GM23338 (cell line): ENCODE measurements at regions not wholly inside any gene's neighbourhood (a gene's known extent, or its start where the extent isn't known, plus 50 kb on each side); places are given as distances from the start of the nearest gene placed in this dataset.

ENCODE experiments used
- ATAC-seq: fragments of 200-7000 bp; cut with Tn5 transposase; 3 replicates; pipeline ENCODE4 v1.9.1; 2020
- DNase-seq: peaks from one replicate; pipeline ENCODE4 v3.0.0-alpha.2; 2015; ENCODE audit warnings: low spot score
- H2AFZ ChIP-seq: fragments of 200-600 bp; sonication (generic); 2 replicates; pipeline ENCODE4 v1.8.0; 2016; ENCODE audit warnings: antibody characterized with exemption, mild to moderate bottlenecking, moderate library complexity
- H3F3A ChIP-seq: fragments of 200-600 bp; sonication (generic); replicated peaks from 2 replicates; pipeline ENCODE4 v1.8.0; 2017; ENCODE audit warnings: antibody characterized with exemption, mixed run types, low read depth
- H3K27ac ChIP-seq: fragments of 200-600 bp; sonication (generic); 2 replicates; pipeline ENCODE4 v1.6.1; 2016; ENCODE audit warnings: low read depth
- H3K27me3 ChIP-seq: fragments of 200-600 bp; sonication (generic); 2 replicates; pipeline ENCODE4 v1.8.0; 2016; ENCODE audit warnings: mild to moderate bottlenecking, mixed run types, moderate library complexity; ENCODE audit not compliant: insufficient read depth
- H3K36me3 ChIP-seq: fragments of 200-600 bp; sonication (generic); 2 replicates; pipeline ENCODE4 v1.8.0; 2016; ENCODE audit warnings: mild to moderate bottlenecking; ENCODE audit not compliant: insufficient read depth
- H3K4me1 ChIP-seq: fragments of 200-600 bp; sonication (generic); 2 replicates; pipeline ENCODE4 v1.8.0; 2016; ENCODE audit warnings: mild to moderate bottlenecking, moderate library complexity; ENCODE audit not compliant: insufficient read depth
- H3K4me2 ChIP-seq: fragments of 200-600 bp; sonication (generic); 2 replicates; pipeline ENCODE4 v1.7.1; 2017; ENCODE audit warnings: mixed run types
- H3K4me3 ChIP-seq: fragments of 200-600 bp; sonication (generic); 2 replicates; pipeline ENCODE4 v1.6.1; 2016; ENCODE audit warnings: mixed run types
- H3K79me2 ChIP-seq: fragments of 200-600 bp; sonication (generic); replicated peaks from 2 replicates; pipeline ENCODE4 v1.8.0; 2017; ENCODE audit warnings: mild to moderate bottlenecking; ENCODE audit not compliant: insufficient read depth
- H3K9me2 ChIP-seq: fragments of 200-600 bp; sonication (generic); 2 replicates; pipeline ENCODE4 v1.8.0; 2017; ENCODE audit not compliant: insufficient read depth
- H4K20me1 ChIP-seq: fragments of 200-600 bp; sonication (generic); replicated peaks from 2 replicates; pipeline ENCODE4 v1.8.0; 2017; ENCODE audit warnings: mild to moderate bottlenecking; ENCODE audit not compliant: insufficient read depth
- H3K27ac Mint-ChIP-seq: 2 replicates; pipeline ENCODE4 v1.8.0; 2020; ENCODE audit warnings: inconsistent platforms, mild to moderate bottlenecking, moderate library complexity, mixed read lengths
- H3K27me3 Mint-ChIP-seq: 3 replicates; pipeline ENCODE4 v1.8.0; 2022; ENCODE audit warnings: low read depth, mild to moderate bottlenecking, moderate library complexity, mixed read lengths, inconsistent platforms; ENCODE audit not compliant: insufficient read depth, poor library complexity
- H3K36me3 Mint-ChIP-seq: 3 replicates; pipeline ENCODE4 v1.8.0; 2021; ENCODE audit warnings: low read depth, mild to moderate bottlenecking, inconsistent platforms, moderate library complexity, mixed read lengths
- H3K4me1 Mint-ChIP-seq: 3 replicates; pipeline ENCODE4 v1.8.0; 2020; ENCODE audit warnings: mild to moderate bottlenecking, inconsistent platforms, mixed read lengths
- H3K4me3 Mint-ChIP-seq: 3 replicates; pipeline ENCODE4 v1.8.0; 2021; ENCODE audit warnings: moderate library complexity, mild to moderate bottlenecking, inconsistent platforms, mixed read lengths
- H3K9me3 Mint-ChIP-seq: 3 replicates; pipeline ENCODE4 v1.8.0; 2020; ENCODE audit warnings: moderate library complexity, mild to moderate bottlenecking, inconsistent platforms, mixed read lengths
- CREB1 ChIP-seq: fragments of 250-450 bp; sonication (Bioruptor Pico); IDR thresholded peaks from 2 replicates; pipeline ENCODE4 v1.5.0; 2020; ENCODE audit warnings: low read depth, mild to moderate bottlenecking, moderate library complexity
- CTCF ChIP-seq, 2 experiments: fragments of 200-600 bp in 1 of 2; sonication (generic) in 1 of 2; conservative IDR thresholded peaks; 2 replicates each; pipeline versions ENCODE4 v1.5.1 to v1.6.1; 2016 to 2017; ENCODE audit warnings: antibody characterized with exemption in 2 of 2, low read depth in 2 of 2, mild to moderate bottlenecking in 2 of 2, moderate library complexity in 1 of 2
- EZH2 ChIP-seq: fragments of 200-600 bp; sonication (generic); IDR thresholded peaks from one replicate; pipeline ENCODE4 v1.8.0; 2017; ENCODE audit warnings: antibody characterized with exemption, mild to moderate bottlenecking, low read depth; ENCODE audit not compliant: unreplicated experiment
- EZH2phosphoT487 ChIP-seq: fragments of 200-600 bp; sonication (generic); IDR thresholded peaks from one replicate; pipeline ENCODE4 v1.8.1; 2018; ENCODE audit warnings: antibody characterized with exemption; ENCODE audit not compliant: unreplicated experiment
- JUNB ChIP-seq: IDR thresholded peaks from one replicate; pipeline ENCODE4 v1.6.1; 2016; ENCODE audit warnings: antibody characterized with exemption; ENCODE audit not compliant: unreplicated experiment
- NANOG ChIP-seq: IDR thresholded peaks from 2 replicates; pipeline ENCODE4 v1.6.1; 2016; ENCODE audit warnings: antibody characterized with exemption, borderline replicate concordance
- POLR2AphosphoS5 ChIP-seq: IDR thresholded peaks from 2 replicates; pipeline ENCODE4 v1.6.1; 2016; ENCODE audit warnings: antibody characterized with exemption, low read depth
- STAT1 ChIP-seq: IDR thresholded peaks from one replicate; pipeline ENCODE4 v1.6.1; 2016; ENCODE audit warnings: antibody characterized with exemption; ENCODE audit not compliant: unreplicated experiment
- ZNF462 ChIP-seq: fragments of 250-450 bp; sonication (Bioruptor Pico); IDR thresholded peaks from 2 replicates; pipeline ENCODE4 v1.5.0; 2020; ENCODE audit warnings: mild to moderate bottlenecking, moderate library complexity
- TF ChIP-seq, protein P1 (sequence below): IDR thresholded peaks from one replicate; pipeline ENCODE4 v1.6.1; 2018; ENCODE audit warnings: antibody characterized with exemption; ENCODE audit not compliant: unreplicated experiment

DNA sequence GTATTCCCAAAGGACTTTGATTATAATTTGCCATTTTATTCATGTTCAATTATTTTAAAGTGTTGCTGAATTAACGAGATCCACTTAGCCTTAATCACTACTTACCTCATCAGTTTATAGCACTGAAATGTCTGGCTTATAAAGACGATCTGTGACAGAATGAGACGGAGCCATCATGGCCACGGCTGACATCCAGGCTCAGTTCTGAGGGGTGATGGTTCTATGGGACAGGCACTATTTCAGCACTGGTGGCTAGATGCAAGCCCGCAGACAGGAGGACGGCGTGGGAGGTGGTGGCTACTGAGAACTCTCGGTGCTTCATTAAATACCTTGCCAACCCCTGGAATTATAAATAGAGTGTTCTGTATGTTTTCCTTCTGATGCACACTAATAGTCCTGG, 1084.2 kb upstream of the TENM3 start (continued):
- no peak for TF ChIP-seq CTCF (conservative IDR thresholded peaks at IDR 0.05; ENCODE audit: low read depth in 2 of 2)
- TF ChIP-seq EZH2phosphoT487, result no peak
- TF ChIP-seq POLR2AphosphoS5, result no peak
- no peak for TF ChIP-seq EZH2
- no peak for TF ChIP-seq JUNB
- TF ChIP-seq NANOG, result no peak
- no peak for TF ChIP-seq STAT1

DNA sequence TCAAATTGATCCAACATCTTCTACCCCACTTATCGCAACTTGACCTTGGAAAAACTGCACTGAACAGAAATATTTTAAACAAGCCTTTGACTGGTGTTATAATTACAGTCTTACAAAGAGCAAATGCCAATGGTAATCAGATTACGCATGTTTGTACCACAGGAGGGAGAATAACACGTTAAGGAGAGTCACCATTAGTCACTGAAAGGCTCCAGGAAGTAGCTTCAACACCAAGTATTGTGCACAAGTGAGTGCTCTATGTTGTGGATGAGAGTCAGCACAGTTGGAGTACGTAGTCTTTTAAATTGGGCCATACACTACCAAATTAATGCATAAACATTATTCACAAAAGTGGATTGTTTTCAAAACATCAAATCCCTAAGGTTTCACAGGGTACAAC, 1081.5 kb upstream of the TENM3 start:
- no peak overlapping the region for H3K4me3 ChIP-seq
- Mint-ChIP-seq H3K27ac (no peak overlapping the region), H3K4me1 (peaks cover 30% of the 10 kb centered on the region), H3K36me3 (no peaks in the 10 kb centered on the region), H3K4me3 (no peak overlapping the region), H3K27me3 (peaks cover 5% of the 10 kb centered on the region), H3K9me3 (no peaks in the 10 kb centered on the region)
- H3K27me3 ChIP-seq, result peaks cover 26% of the 10 kb centered on the region
- H4K20me1 ChIP-seq, result no peaks in the 10 kb centered on the region; the same call in 1 of the 2 replicates
- DNase-seq (no peak), ATAC-seq (peak; percentile 42; the same call in 2 of the 3 replicates)
- H3K79me2 ChIP-seq, result no peaks in the 10 kb centered on the region
- no peak overlapping the region for H2AFZ ChIP-seq
- H3F3A ChIP-seq, result no peaks in the 10 kb centered on the region
- no peaks in the 10 kb centered on the region for H3K36me3 ChIP-seq
- H3K4me1 ChIP-seq, result peaks cover 12% of the 10 kb centered on the region
- no peak overlapping the region for H3K27ac ChIP-seq
- no peak overlapping the region for H3K4me2 ChIP-seq
- H3K9me2 ChIP-seq, result no peaks in the 10 kb centered on the region
- no peak for TF ChIP-seq EZH2phosphoT487
- TF ChIP-seq CREB1 (CRISPR knock-in tag), result no peak
- no peak for TF ChIP-seq ZNF462 (CRISPR knock-in tag)
- no peak for TF ChIP-seq CTCF (conservative IDR thresholded peaks at IDR 0.05; ENCODE audit: low read depth in 2 of 2)
- no peak for TF ChIP-seq JUNB
- TF ChIP-seq, protein P1, sequence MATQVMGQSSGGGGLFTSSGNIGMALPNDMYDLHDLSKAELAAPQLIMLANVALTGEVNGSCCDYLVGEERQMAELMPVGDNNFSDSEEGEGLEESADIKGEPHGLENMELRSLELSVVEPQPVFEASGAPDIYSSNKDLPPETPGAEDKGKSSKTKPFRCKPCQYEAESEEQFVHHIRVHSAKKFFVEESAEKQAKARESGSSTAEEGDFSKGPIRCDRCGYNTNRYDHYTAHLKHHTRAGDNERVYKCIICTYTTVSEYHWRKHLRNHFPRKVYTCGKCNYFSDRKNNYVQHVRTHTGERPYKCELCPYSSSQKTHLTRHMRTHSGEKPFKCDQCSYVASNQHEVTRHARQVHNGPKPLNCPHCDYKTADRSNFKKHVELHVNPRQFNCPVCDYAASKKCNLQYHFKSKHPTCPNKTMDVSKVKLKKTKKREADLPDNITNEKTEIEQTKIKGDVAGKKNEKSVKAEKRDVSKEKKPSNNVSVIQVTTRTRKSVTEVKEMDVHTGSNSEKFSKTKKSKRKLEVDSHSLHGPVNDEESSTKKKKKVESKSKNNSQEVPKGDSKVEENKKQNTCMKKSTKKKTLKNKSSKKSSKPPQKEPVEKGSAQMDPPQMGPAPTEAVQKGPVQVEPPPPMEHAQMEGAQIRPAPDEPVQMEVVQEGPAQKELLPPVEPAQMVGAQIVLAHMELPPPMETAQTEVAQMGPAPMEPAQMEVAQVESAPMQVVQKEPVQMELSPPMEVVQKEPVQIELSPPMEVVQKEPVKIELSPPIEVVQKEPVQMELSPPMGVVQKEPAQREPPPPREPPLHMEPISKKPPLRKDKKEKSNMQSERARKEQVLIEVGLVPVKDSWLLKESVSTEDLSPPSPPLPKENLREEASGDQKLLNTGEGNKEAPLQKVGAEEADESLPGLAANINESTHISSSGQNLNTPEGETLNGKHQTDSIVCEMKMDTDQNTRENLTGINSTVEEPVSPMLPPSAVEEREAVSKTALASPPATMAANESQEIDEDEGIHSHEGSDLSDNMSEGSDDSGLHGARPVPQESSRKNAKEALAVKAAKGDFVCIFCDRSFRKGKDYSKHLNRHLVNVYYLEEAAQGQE, result no peak
- TF ChIP-seq STAT1, result no peak
